Smooth muscle cell (in vitro differentiated cells): ENCODE measurements at regions not wholly inside any gene's neighbourhood (a gene's known extent, or its start where the extent isn't known, plus 50 kb on each side); places are given as distances from the start of the nearest gene placed in this dataset.

ENCODE experiments used
- DNase-seq: peaks from one replicate; lab custom pipeline; 2025; ENCODE audit not compliant: unreplicated experiment; lab: John Stamatoyannopoulos, UW
- H2AFZ ChIP-seq: fragments of 200-600 bp; sonication (generic); 2 replicates; pipeline ENCODE4 v1.6.0; 2016; ENCODE audit warnings: antibody characterized with exemption, low read depth, mild to moderate bottlenecking
- H3F3A ChIP-seq: fragments of 200-600 bp; sonication (generic); 2 replicates; pipeline ENCODE4 v1.6.0; 2017; ENCODE audit warnings: antibody characterized with exemption, low read depth
- H3K27ac ChIP-seq: fragments of 200-600 bp; sonication (generic); 2 replicates; pipeline ENCODE4 v1.5.1; 2016; ENCODE audit warnings: low read depth, mild to moderate bottlenecking
- H3K27me3 ChIP-seq: fragments of 200-600 bp; sonication (generic); 2 replicates; pipeline ENCODE4 v1.6.1; 2016; ENCODE audit warnings: low read depth, mild to moderate bottlenecking
- H3K36me3 ChIP-seq: fragments of 200-600 bp; sonication (generic); 2 replicates; pipeline ENCODE4 v1.5.1; 2016; ENCODE audit warnings: low read depth
- H3K4me1 ChIP-seq: fragments of 200-600 bp; sonication (generic); 2 replicates; pipeline ENCODE4 v1.5.1; 2016; ENCODE audit warnings: low read depth
- H3K4me2 ChIP-seq: fragments of 200-600 bp; sonication (generic); 2 replicates; pipeline ENCODE4 v1.6.0; 2016; ENCODE audit warnings: mild to moderate bottlenecking
- H3K4me3 ChIP-seq: fragments of 200-600 bp; sonication (generic); 2 replicates; pipeline ENCODE4 v1.5.1; 2016; ENCODE audit warnings: mild to moderate bottlenecking
- H3K79me2 ChIP-seq: fragments of 200-600 bp; sonication (generic); 2 replicates; pipeline ENCODE4 v1.6.0; 2016; ENCODE audit warnings: low read depth, mild to moderate bottlenecking
- H3K9ac ChIP-seq: fragments of 200-600 bp; sonication (generic); 2 replicates; pipeline ENCODE4 v1.6.0; 2016; ENCODE audit warnings: low read depth
- H3K9me3 ChIP-seq: fragments of 200-600 bp; sonication (generic); replicated peaks from 2 replicates; pipeline ENCODE4 v1.5.1; 2016; ENCODE audit warnings: low read depth
- H4K20me1 ChIP-seq: fragments of 200-600 bp; sonication (generic); 2 replicates; pipeline ENCODE4 v1.6.0; 2016; ENCODE audit warnings: low read depth
- CTCF ChIP-seq: fragments of 200-600 bp; sonication (generic); IDR thresholded peaks from 2 replicates; pipeline ENCODE4 v1.5.1; 2017; ENCODE audit warnings: borderline replicate concordance, mild to moderate bottlenecking, antibody characterized with exemption; ENCODE audit not compliant: insufficient read depth, poor library complexity, severe bottlenecking
- WGBS: methylation state at CpG from one replicate; pipeline ENCODE4 v1.1.7; 2016; ENCODE audit warnings: low lambda C conversion rate; 5-methylcytosine and 5-hydroxymethylcytosine counted together

- TF ChIP-seq CTCF, result no peak
- no peaks in the 10 kb centered on the region for H3K4me1 ChIP-seq
- no peaks in the 10 kb centered on the region for H3K79me2 ChIP-seq
- H2AFZ ChIP-seq, result peak overlapping the region; percentile 26
- H3K27me3 ChIP-seq, result no peaks in the 10 kb centered on the region
- H3K9me3 ChIP-seq, result no peaks in the 10 kb centered on the region
- no peaks in the 10 kb centered on the region for H3K36me3 ChIP-seq
- no peak overlapping the region for H3K4me3 ChIP-seq
- H3K27ac ChIP-seq, result no peak overlapping the region
- H4K20me1 ChIP-seq, result no peaks in the 10 kb centered on the region
- no peaks in the 10 kb centered on the region for H3F3A ChIP-seq
- DNase-seq, result no peak
- 79% methylated on average over 4 of the region's 4 CpGs for WGBS
- no peak overlapping the region for H3K4me2 ChIP-seq
- H3K9ac ChIP-seq, result no peak overlapping the region
Observed at GRCh38 chr18:28707006-28707405, 530.1 kb upstream of the CDH2 start.

GRCh38 chr18:28706397-28706796, 529.5 kb upstream of the CDH2 start:
- Histone ChIP-seq H4K20me1 (no peaks in the 10 kb centered on the region), H3K9ac (no peak overlapping the region), H3K27ac (no peak overlapping the region), H2AFZ (no peak overlapping the region), H3F3A (no peaks in the 10 kb centered on the region), H3K9me3 (no peaks in the 10 kb centered on the region), H3K79me2 (no peaks in the 10 kb centered on the region), H3K4me2 (no peak overlapping the region), H3K4me1 (no peaks in the 10 kb centered on the region), H3K4me3 (no peak overlapping the region), H3K36me3 (no peaks in the 10 kb centered on the region), H3K27me3 (no peaks in the 10 kb centered on the region)
- no peak for DNase-seq
- WGBS, result 90% methylated on average over 4 of the region's 4 CpGs
- no peak for TF ChIP-seq CTCF

GRCh38 chr18:28705482-28705881, 528.6 kb upstream of the CDH2 start:
- Histone ChIP-seq H3K9ac (no peak overlapping the region), H3K36me3 (no peaks in the 10 kb centered on the region), H3K4me3 (no peak overlapping the region), H3K9me3 (no peaks in the 10 kb centered on the region), H3K79me2 (no peaks in the 10 kb centered on the region), H3F3A (no peaks in the 10 kb centered on the region), H3K27ac (no peak overlapping the region), H3K4me1 (no peaks in the 10 kb centered on the region), H2AFZ (peak overlapping the region; percentile 15), H3K4me2 (no peak overlapping the region), H3K27me3 (no peaks in the 10 kb centered on the region), H4K20me1 (no peaks in the 10 kb centered on the region)
- no peak for DNase-seq
- TF ChIP-seq CTCF, result no peak
- 86% methylated on average over 1 of the region's 1 CpG for WGBS

- no peaks in the 10 kb centered on the region for H3K36me3 ChIP-seq
- no peak overlapping the region for H2AFZ ChIP-seq
- H3K9me3 ChIP-seq, result no peaks in the 10 kb centered on the region
- TF ChIP-seq CTCF, result no peak
- H3K4me2 ChIP-seq, result no peak overlapping the region
- H3K9ac ChIP-seq, result no peak overlapping the region
- no peaks in the 10 kb centered on the region for H3K27me3 ChIP-seq
- DNase-seq, result no peak
- WGBS, result 97% methylated on average over 1 of the region's 1 CpG
- no peaks in the 10 kb centered on the region for H4K20me1 ChIP-seq
- peak overlapping the region; percentile 9 for H3K27ac ChIP-seq
- H3K4me3 ChIP-seq, result no peak overlapping the region
- no peaks in the 10 kb centered on the region for H3K4me1 ChIP-seq
- no peaks in the 10 kb centered on the region for H3K79me2 ChIP-seq
- no peaks in the 10 kb centered on the region for H3F3A ChIP-seq
Observed at GRCh38 chr18:28692337-28692736, 515.4 kb upstream of the CDH2 start.
